ENCODE measurements at regions not wholly inside any gene's neighbourhood (a gene's known extent, or its start where the extent isn't known, plus 50 kb on each side); places are given as distances from the start of the nearest gene placed in this dataset.

DNA sequence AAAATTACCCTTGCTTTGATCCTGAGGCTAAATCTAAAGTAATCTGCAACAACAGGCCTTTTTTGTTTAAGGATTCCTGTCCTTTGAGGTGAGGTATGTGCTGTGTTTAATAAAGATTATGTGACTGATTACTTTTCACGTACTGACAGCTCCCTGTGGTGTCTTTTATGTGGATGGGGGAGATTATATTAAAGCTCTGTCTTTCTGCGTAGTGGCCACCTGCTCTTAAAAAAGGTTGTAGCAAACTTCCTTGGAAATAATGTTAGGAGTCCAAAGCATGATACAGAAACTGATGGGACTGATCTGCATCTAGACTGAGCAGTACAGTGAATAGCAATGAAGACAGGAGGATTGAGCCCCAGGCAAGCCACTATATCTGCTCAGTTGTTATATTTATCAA lies 453.0 kb upstream of the GOLIM4 start:
- no peak for TF ChIP-seq CTCF (IDR thresholded peaks at IDR 0.05)
- no peak for TF ChIP-seq POLR2A (IDR thresholded peaks at IDR 0.05)
